GM21367 (cell line): ENCODE measurements at regions not wholly inside any gene's neighbourhood (a gene's known extent, or its start where the extent isn't known, plus 50 kb on each side); places are given as distances from the start of the nearest gene placed in this dataset.

Experiments used
- ATAC-seq: cut with Tn5 transposase; IDR thresholded peaks from one replicate; pipeline ENCODE4 v1.9.1; 2021; ENCODE audit not compliant: unreplicated experiment

DNA sequence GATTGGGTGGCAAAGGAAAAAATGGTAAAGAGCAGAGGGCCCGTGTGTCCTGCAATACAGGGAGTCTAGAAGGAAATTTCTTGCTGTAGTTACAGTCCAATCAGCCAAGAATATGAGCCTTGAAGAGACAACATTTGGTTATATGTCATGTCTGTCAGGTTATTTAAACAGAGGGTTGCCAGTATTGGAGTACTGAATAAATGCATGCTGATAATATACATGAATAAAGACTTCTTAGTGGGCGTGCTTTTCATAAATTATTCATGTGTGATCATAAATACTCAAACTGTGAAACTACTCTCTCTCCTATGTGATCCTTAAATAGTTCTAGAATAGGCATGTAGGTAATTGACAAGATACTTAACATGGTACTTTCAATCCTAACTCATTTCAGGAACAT is 249.0 kb downstream of the CRPPA start:
- ATAC-seq = no peak

DNA sequence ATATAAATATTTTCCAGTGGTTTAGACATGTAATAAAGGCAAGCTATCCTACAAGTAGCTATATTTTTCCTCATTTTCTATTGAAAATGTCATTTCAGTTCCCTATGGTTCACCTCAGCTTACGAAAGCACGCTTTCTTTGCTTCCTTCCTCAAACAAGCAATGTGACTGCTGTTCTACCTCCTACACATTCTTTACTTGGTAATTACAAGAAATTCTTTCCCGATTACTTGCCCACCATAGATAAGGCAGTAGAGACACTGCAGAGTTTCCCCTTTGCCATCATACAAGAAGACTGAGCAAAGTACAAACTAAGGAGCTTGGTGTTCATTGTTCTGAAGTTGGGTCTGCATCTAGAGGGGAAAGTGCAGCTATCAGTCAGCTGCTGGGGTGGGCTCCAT is 249.4 kb downstream of the CRPPA start:
- no peak for ATAC-seq

DNA sequence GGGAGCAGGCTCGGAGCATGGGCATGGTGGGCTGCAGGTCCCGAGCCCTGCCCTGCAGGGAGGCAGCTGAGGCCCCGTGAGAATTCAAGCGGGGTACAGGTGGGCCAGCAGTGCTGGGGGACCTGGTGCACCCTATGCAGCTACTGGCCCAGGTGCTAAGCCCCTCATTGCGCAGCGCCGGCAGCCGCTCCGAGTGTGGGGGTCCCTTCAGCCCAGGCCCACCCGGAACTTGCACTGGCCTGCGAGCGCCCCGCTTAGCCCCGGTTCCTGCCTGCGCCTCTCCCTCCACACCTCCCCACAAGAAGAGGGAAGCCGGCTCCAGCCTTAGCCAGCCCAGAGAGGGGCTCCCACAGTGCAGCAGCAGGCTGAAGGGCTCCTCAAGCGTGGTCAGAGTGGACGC is 250.7 kb downstream of the CRPPA start:
- no peak for ATAC-seq

- no peak for ATAC-seq
Observed at GRCh38 chr7:16169537-16169936, 251.8 kb downstream of the CRPPA start.

- ATAC-seq = no peak
Observed at GRCh38 chr7:16167526-16167925, 253.8 kb downstream of the CRPPA start.

GRCh38 chr7:16144361-16144760 is 277.0 kb downstream of the CRPPA start:
- no peak for ATAC-seq

DNA sequence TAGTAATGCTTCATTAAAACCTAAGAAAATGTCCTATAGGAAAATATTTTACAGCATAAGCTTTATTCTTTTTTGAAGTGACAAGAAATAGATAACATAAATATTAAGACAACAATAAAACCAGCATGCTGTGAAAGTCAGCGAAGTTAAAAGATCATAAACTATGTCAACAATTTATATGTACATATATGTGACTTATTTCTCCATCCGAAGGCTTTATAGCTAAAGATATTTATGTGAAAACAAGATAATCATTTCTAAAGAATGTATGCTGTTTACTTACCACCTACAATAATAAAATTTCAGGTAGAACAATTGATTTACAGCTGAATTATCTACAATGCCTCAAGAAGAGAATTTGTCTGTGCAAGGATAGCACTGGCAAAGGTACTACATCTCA is 283.4 kb downstream of the CRPPA start:
- no peak for ATAC-seq

- no peak for ATAC-seq
Observed at GRCh38 chr7:16136896-16137295, 284.4 kb downstream of the CRPPA start.

DNA sequence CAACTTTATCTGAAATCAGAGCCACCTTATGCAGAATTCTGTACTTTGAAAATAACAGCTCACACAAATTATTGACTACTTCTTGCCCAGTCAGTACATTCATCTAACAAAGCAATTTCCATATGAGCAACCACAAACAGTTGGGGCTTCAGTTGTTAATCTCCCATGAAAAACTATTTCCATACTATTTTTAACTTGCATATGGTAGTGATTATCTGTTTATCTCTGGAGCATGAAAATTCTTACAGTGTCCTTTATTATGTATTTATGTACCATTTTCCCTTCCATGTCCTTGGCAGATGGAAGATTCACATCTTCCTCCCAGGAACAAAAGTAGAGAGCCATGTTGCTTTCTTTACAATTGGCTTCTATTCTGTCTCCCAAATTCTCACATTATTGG is 285.7 kb downstream of the CRPPA start:
- no peak for ATAC-seq

DNA sequence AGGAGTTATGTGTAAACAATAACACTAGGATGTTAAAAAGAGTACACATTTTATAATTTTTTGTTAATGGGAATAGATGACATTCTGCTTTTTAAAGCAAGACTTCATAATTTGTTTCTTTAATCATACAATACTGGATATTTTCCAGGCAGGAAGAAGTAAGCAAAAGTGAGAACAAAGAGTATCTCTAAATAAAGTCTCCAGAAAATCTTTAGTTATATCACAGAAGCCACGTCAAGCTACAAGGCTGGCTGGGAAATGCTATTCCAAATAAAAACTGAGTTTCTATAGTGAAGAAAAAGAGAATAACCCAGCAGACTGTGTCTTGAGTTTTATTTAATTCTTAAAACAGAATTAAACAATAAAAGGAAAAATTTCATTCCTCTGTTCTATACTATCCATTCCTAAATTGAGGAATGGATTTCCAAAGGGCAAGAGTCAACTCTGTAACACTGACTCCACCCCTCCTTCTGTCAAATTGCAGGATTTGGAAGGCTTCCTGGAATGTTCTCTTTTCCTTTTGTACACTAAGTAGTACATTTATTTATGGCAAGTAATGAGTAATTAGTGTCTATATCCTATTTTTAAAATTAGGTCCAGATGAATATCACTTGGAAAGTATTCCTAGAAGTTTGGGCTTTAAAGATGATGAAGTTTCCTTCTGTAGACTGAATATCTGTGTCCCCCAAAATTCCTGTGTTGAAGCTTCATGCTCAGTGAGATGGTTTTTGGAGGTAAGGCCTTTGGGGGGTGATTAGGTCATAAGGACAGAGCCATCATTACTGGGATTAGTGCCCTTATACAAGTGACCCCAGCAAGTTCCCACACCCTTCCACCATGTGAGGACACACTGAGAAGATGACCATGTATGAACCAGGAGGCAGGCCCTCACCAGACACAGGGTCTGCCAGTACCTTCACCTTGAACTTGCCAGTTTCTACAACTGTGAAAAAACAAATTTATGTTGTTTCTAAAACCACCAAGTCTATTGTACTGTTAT is 290.9 kb downstream of the CRPPA start:
- no peak for ATAC-seq

DNA sequence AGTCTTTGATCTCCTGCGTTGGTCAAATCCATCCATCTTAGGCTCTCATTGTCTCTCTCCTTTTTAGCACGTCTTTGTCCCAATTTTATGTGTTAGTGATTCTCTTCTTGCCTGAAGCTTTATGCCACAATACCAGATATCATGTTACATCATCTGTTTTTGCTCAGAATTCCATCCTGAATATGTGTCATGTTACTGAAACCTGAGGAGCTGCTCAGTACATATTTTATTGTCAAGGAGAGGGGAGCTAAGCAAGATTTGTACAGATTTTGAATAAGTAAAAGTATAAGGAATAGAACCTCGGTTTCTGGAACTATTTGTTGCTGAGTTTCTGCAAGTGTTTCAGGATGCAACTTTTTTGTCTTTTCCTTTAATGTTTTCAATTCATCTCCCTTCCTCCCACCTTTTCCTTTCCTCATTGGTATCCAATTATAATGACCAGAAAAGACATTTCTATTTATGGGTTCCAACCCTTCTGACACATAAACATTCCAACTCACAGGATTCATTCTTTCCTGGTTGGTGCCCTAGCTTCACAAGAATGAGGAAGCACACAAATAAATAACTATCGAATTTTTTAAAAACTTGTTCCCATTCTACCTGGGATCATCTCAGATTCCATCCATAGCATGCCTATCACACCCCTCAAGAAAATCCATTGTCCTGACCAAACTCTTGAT is 291.8 kb downstream of the CRPPA start:
- ATAC-seq = no peak

- ATAC-seq = no peak
Observed at GRCh38 chr7:16123117-16123770, 298.1 kb downstream of the CRPPA start.

DNA sequence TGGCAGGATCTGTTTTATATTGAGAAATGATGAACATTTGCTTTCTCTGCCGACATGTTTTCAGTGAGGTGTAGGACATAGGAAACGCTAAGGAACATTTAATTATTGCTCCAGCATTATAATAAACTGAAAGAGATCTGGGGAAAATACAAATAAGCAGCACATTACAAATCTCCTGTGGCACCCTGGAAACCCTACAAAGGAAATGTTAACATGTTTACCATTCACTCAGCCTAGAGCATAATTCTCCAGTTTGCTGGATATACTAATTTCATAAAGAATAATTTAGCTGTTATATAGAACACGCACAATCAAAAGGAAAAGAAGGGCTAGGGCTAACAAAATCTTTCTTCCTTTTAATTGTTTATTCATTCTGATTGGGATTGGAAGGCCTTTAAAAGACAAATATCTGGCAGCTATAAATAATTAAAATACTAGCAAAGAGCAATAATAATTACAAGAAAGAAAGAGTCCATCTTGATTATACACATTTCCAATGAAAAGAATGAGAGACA is 299.4 kb downstream of the CRPPA start:
- ATAC-seq = no peak

GRCh38 chr7:16115374-16115773 is 306.0 kb downstream of the CRPPA start:
- ATAC-seq = no peak

GRCh38 chr7:16114633-16115032 is 306.7 kb downstream of the CRPPA start:
- ATAC-seq = no peak

GRCh38 chr7:16114071-16114470 is 307.3 kb downstream of the CRPPA start:
- no peak for ATAC-seq

- no peak for ATAC-seq
Observed at GRCh38 chr7:16113058-16113457, 308.3 kb downstream of the CRPPA start.

GRCh38 chr7:16106869-16107268 is 314.5 kb downstream of the CRPPA start:
- ATAC-seq = no peak

DNA sequence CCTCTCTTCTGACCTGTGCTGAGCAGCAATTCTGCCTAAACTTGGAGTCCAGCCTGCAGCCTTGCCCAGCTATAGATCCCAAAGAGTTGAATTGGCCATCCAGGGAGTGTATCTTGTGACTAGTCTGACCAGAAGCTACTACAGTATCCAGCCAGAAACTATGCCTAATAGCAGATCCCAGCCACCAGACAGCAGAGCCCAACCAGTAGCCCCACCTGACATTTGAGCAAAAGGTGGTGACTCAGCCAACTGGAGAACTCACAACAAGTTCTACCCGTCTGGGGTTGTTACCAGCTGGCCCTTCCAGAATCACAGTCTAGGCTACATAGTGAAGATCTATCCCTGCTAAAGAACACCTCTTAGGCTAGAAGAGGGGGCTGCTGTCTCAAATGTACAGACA is 315.0 kb downstream of the CRPPA start:
- ATAC-seq = no peak

DNA sequence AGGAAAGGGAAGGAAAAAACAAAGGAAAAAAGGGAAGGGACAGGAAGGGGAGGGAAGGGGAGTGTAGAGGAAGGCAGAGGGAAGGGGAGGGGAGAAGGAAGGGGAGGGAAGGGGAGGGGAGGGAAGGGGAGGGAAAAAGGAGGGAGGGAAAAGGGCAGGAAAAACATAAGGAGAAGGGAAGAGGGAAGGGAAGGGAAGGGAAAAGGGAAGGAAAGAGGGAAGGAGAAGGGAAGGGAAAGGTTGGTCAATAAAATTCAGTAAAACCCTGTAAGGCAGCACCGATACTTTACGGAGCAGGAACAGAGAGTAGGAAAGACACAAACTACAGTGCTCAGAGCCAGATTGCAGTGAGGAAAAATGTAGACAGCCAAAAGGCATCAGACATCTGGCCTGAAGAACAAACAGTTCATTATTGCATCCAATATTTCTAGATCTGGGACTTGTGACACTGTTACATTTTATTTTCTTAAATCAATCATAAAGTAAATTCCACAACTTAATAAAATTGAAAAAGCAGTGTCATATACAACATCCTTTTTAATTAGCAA is 322.0 kb downstream of the CRPPA start:
- no peak for ATAC-seq

- no peak for ATAC-seq
Observed at GRCh38 chr7:16098585-16099179, 322.7 kb downstream of the CRPPA start.
